ENCODE measurements at regions not wholly inside any gene's neighbourhood (a gene's known extent, or its start where the extent isn't known, plus 50 kb on each side); places are given as distances from the start of the nearest gene placed in this dataset.

DNA sequence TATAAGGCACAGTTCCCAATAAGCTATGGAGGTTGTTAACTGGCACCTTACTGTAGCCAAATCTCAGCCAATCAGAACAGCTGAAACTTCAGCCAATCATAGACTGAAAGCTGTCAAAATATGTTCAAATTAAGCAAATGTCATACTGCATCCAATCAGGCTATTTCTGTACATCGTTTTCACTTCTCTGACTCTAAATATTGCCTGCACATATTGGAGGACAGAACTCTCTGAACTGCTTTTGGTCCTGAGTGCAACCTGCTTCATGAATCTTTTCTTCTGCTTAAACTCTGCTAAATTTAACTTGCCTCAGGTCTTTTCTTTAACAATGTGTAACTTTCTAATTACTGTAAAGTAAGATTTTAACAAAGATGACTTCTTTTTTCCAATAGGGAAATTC, 1198.9 kb upstream of the PCDH7 start:
- TF ChIP-seq, protein P1, sequence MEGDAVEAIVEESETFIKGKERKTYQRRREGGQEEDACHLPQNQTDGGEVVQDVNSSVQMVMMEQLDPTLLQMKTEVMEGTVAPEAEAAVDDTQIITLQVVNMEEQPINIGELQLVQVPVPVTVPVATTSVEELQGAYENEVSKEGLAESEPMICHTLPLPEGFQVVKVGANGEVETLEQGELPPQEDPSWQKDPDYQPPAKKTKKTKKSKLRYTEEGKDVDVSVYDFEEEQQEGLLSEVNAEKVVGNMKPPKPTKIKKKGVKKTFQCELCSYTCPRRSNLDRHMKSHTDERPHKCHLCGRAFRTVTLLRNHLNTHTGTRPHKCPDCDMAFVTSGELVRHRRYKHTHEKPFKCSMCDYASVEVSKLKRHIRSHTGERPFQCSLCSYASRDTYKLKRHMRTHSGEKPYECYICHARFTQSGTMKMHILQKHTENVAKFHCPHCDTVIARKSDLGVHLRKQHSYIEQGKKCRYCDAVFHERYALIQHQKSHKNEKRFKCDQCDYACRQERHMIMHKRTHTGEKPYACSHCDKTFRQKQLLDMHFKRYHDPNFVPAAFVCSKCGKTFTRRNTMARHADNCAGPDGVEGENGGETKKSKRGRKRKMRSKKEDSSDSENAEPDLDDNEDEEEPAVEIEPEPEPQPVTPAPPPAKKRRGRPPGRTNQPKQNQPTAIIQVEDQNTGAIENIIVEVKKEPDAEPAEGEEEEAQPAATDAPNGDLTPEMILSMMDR (IDR thresholded peaks at IDR 0.05; ENCODE audit: insufficient read depth, low read length, poor library complexity, severe bottlenecking) = no peak
- no peak for DNase-seq (ENCODE audit: low read depth)
- H3K4me3 ChIP-seq (ENCODE audit: low read depth, low read length) = no peak overlapping the region
- no peaks in the 10 kb centered on the region for H3K36me3 ChIP-seq (ENCODE audit: control insufficient read depth, insufficient read depth, low read length)
- H3K27me3 ChIP-seq (ENCODE audit: control insufficient read depth, insufficient read depth, low read length) = no peaks in the 10 kb centered on the region

GRCh38 chr4:29536745-29537144, 1183.4 kb upstream of the PCDH7 start:
- DNase-seq (ENCODE audit: low read depth) = no peak
- H3K27me3 ChIP-seq (ENCODE audit: control insufficient read depth, insufficient read depth, low read length) = no peaks in the 10 kb centered on the region
- no peaks in the 10 kb centered on the region for H3K36me3 ChIP-seq (ENCODE audit: control insufficient read depth, insufficient read depth, low read length)
- H3K4me3 ChIP-seq (ENCODE audit: low read depth, low read length) = no peak overlapping the region
- TF ChIP-seq, protein P1 (IDR thresholded peaks at IDR 0.05; ENCODE audit: insufficient read depth, low read length, poor library complexity, severe bottlenecking) = no peak

DNA sequence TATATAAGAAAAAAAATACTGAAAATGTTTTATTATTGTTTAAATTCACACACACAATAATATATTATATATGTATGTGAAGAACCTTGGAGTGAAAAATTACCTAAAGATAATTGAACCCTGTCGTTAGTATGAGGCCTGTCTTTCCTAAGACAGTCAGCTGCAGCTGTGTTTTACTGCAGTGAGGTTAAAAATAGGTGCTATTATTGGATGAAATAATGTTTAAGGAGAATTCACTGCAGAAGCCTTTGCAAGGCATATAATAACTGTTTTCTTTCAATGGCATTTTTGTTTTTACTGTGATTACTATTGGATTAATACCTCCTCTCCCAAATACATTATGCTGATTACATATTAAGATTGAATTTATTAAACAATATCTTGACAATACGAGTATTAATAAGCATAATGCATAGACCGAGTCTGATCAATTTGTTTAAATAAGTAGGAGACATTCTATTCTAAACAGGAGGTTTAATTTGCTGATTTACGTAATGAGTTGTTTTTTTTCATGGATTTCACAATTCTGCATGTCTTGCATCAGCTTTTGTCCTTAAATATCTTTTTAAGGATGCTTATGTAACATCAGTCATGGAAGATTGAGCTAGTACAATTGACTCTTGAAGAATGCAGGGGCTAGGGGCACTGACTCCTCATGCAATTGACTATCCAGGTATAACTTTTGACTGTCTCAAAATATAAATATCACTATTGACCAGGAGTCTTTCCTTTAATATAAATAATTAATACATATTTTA, 1181.1 kb upstream of the PCDH7 start:
- DNase-seq (ENCODE audit: low read depth) = peak; percentile 16
- H3K4me3 ChIP-seq (ENCODE audit: low read depth, low read length) = no peak overlapping the region
- no peaks in the 10 kb centered on the region for H3K27me3 ChIP-seq (ENCODE audit: control insufficient read depth, insufficient read depth, low read length)
- TF ChIP-seq, protein P1 (IDR thresholded peaks at IDR 0.05; ENCODE audit: insufficient read depth, low read length, poor library complexity, severe bottlenecking) = no peak
- no peaks in the 10 kb centered on the region for H3K36me3 ChIP-seq (ENCODE audit: control insufficient read depth, insufficient read depth, low read length)

DNA sequence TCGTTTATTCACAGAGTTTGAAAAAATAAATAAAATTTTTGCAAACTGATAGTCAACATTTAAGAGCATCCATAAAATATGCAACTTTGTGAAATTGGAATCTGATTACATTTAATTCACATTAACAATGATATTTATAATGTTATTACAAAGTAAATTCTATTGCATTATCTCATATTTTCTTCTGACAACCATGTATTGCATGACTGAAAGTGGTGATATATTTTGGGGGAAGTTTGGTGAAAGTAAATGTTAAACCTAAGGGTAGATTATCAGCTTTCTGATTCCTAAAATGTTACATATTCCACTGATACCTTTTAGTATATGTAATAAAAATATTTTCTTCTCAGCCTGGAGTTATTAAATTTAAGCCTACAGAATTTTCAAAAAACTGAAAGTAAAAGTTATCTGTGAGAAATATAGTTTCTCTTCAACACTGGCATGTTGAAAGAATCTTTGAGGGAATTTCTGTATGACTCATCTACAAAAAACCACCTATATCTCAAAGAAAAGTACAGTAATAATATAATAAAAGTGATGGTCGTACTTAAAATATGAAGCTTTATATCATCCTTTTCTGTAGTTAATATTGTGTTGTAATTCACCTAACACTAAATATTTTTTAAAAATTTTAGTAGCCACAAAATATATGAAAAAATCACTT, 1179.6 kb upstream of the PCDH7 start:
- H3K4me3 ChIP-seq (ENCODE audit: low read depth, low read length) = no peak overlapping the region
- no peaks in the 10 kb centered on the region for H3K36me3 ChIP-seq (ENCODE audit: control insufficient read depth, insufficient read depth, low read length)
- DNase-seq (ENCODE audit: low read depth) = no peak
- TF ChIP-seq, protein P1 (IDR thresholded peaks at IDR 0.05; ENCODE audit: insufficient read depth, low read length, poor library complexity, severe bottlenecking) = no peak
- no peaks in the 10 kb centered on the region for H3K27me3 ChIP-seq (ENCODE audit: control insufficient read depth, insufficient read depth, low read length)

DNA sequence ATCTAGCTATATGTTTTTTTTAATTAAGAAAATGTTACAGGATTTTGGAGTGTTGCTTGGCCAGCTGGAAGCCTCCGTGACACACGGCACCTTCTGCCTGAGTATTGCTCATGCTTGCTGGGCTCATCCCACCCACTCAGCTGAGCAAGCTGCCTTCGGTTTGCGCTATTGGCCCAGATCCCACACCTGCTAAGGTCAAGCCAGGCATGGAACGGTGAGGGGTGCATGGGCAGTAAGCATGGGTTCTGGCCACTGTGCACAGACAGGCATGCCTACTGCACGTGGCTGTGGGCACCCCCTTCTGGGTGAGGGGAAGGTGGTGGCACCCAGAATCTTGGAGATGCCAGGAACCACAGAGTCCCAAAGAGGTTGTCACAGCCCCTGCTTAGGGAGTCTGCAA, 1178.4 kb upstream of the PCDH7 start:
- DNase-seq (ENCODE audit: low read depth) = no peak
- no peaks in the 10 kb centered on the region for H3K36me3 ChIP-seq (ENCODE audit: control insufficient read depth, insufficient read depth, low read length)
- H3K4me3 ChIP-seq (ENCODE audit: low read depth, low read length) = no peak overlapping the region
- TF ChIP-seq, protein P1 (IDR thresholded peaks at IDR 0.05; ENCODE audit: insufficient read depth, low read length, poor library complexity, severe bottlenecking) = no peak
- no peaks in the 10 kb centered on the region for H3K27me3 ChIP-seq (ENCODE audit: control insufficient read depth, insufficient read depth, low read length)
